Left ventricle myocardium inferior (tissue), 1 donor: ENCODE measurements at regions not wholly inside any gene's neighbourhood (a gene's known extent, or its start where the extent isn't known, plus 50 kb on each side); places are given as distances from the start of the nearest gene placed in this dataset.

Experiments used
- DNase-seq: peaks from one replicate; pipeline ENCODE4 v3.0.0-alpha.2; 2020
- H3K27ac ChIP-seq: fragments of 200-600 bp; replicated peaks from 2 replicates; pipeline ENCODE4 v1.8.0; 2021
- H3K27me3 ChIP-seq: fragments of 200-600 bp; 2 replicates; pipeline ENCODE4 v1.8.0; 2021; ENCODE audit warnings: low read depth
- H3K36me3 ChIP-seq: fragments of 200-600 bp; 2 replicates; pipeline ENCODE4 v1.8.0; 2021
- H3K4me1 ChIP-seq: fragments of 200-600 bp; 2 replicates; pipeline ENCODE4 v1.8.0; 2021
- H3K4me3 ChIP-seq: fragments of 200-600 bp; 2 replicates; pipeline ENCODE4 v1.8.0; 2021; ENCODE audit warnings: mild to moderate bottlenecking, moderate library complexity
- H3K9me3 ChIP-seq: fragments of 200-600 bp; replicated peaks from 2 replicates; pipeline ENCODE4 v1.8.0; 2021
- CTCF ChIP-seq: fragments of 200-600 bp; IDR thresholded peaks from 2 replicates; pipeline ENCODE4 v1.8.0; 2021; ENCODE audit warnings: antibody characterized with exemption, mild to moderate bottlenecking, borderline replicate concordance
- intact Hi-C: fragments of 100-400 bp; cut with micrococcal nuclease; formaldehyde crosslinking; loops from one replicate; pipeline ENCODE4 v1.11.0; 2022
- donor health status: DM: no; HTN: yes; CAD: no; lungs with severe emphysema.

- Histone ChIP-seq H3K27me3 (no peaks in the 10 kb centered on the region), H3K9me3 (no peaks in the 10 kb centered on the region), H3K4me3 (no peak overlapping the region), H3K36me3 (no peaks in the 10 kb centered on the region), H3K27ac (no peak overlapping the region), H3K4me1 (no peaks in the 10 kb centered on the region)
- intact Hi-C loops, result no loop called here
- TF ChIP-seq CTCF, result no peak
- no peak for DNase-seq
These were observed 78.3 kb downstream of the RMI2 start for GRCh38 chr16:11423315-11424117.

- no peaks in the 10 kb centered on the region for H3K9me3 ChIP-seq
- no peak for TF ChIP-seq CTCF
- H3K36me3 ChIP-seq, result no peaks in the 10 kb centered on the region
- intact Hi-C loops, result no loop called here
- no peak overlapping the region for H3K4me3 ChIP-seq
- no peak overlapping the region for H3K27ac ChIP-seq
- H3K4me1 ChIP-seq, result no peaks in the 10 kb centered on the region
- DNase-seq, result no peak
- no peaks in the 10 kb centered on the region for H3K27me3 ChIP-seq
These were observed 78.8 kb downstream of the RMI2 start for GRCh38 chr16:11424118-11424460.

DNA sequence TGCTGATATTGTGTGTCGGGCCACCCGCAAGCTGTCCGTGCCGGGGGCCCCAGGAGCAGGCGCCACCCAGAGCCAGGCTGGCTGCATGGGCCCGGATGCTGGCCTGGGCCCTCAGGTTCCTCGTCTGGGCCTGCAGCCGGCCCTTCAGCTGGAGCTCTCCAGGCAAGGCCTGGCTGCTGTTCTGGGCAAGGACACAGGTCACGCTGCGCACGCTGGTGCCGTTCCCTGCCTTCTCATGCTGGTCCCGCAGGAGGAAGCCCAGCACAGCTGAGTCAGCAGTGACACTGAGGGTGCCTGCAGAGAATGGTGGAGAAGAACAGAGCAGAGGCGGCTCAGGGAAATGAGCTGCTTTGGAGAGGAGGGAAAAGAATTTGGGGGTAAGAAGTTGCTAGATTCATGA lies 79.9 kb downstream of the RMI2 start:
- DNase-seq, result no peak
- Histone ChIP-seq H3K9me3 (no peaks in the 10 kb centered on the region), H3K36me3 (no peaks in the 10 kb centered on the region), H3K4me3 (no peak overlapping the region), H3K27ac (no peak overlapping the region), H3K4me1 (no peaks in the 10 kb centered on the region), H3K27me3 (no peaks in the 10 kb centered on the region)
- no peak for TF ChIP-seq CTCF
- intact Hi-C loops, result no loop called here

GRCh38 chr16:11428623-11428953 lies 83.3 kb downstream of the RMI2 start:
- TF ChIP-seq CTCF, result no peak
- no peak for DNase-seq
- Histone ChIP-seq H3K27ac (no peak overlapping the region), H3K4me1 (no peaks in the 10 kb centered on the region), H3K4me3 (no peak overlapping the region), H3K36me3 (no peaks in the 10 kb centered on the region), H3K9me3 (peaks cover 11% of the 10 kb centered on the region), H3K27me3 (no peaks in the 10 kb centered on the region)
- intact Hi-C loops, result no loop called here

DNA sequence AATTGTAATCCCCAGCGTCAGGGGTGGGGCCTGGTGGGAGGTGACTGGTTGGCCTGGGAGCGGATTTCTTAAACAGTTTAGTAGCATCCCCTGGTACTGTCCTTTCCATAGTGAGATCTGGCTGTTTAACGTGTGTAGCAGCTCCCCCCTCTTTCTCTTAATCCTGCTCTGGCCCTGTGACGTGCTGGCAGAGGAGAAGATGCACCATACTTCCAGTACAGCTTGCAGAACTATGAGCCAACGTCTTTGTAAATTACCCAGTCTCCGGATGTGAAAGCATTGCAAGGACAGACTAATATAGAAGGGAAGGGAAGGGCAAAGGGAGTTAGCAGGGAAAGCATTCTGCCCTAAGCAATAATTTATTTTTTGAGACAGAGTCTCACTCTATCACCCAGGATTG lies 83.9 kb downstream of the RMI2 start:
- no peaks in the 10 kb centered on the region for H3K36me3 ChIP-seq
- H3K4me1 ChIP-seq, result no peaks in the 10 kb centered on the region
- intact Hi-C loops, result no loop called here
- no peak overlapping the region for H3K4me3 ChIP-seq
- H3K27me3 ChIP-seq, result no peaks in the 10 kb centered on the region
- TF ChIP-seq CTCF, result no peak
- no peak overlapping the region for H3K27ac ChIP-seq
- no peak for DNase-seq
- peaks cover 11% of the 10 kb centered on the region for H3K9me3 ChIP-seq
